Prostate gland (tissue), 2 donors: ENCODE measurements at regions not wholly inside any gene's neighbourhood (a gene's known extent, or its start where the extent isn't known, plus 50 kb on each side); places are given as distances from the start of the nearest gene placed in this dataset.

Experiments used
- POLR2A ChIP-seq: fragments of 450-650 bp; IDR thresholded peaks from one replicate; pipeline ENCODE4 v1.6.1; 2016; ENCODE audit warnings: antibody characterized with exemption, mild to moderate bottlenecking
- POLR2AphosphoS5 ChIP-seq: sonication (generic); formaldehyde crosslinking; IDR thresholded peaks from one replicate; pipeline ENCODE4 v1.6.1; 2017; ENCODE audit warnings: antibody characterized with exemption
- TF ChIP-seq, protein P1 (sequence below), 4 experiments: fragments of 200-600 bp in 2 of 4; fragments of 450-650 bp in 2 of 4; sonication (generic) in 2 of 4; IDR thresholded peaks; 1 replicate in 3 of 4; 2 replicates in 1 of 4; pipeline ENCODE4 v1.5.1; 2016 to 2019; ENCODE audit warnings: antibody characterized with exemption in 4 of 4, mild to moderate bottlenecking in 2 of 4, moderate library complexity in 2 of 4

GRCh38 chr2:104685591-104685990 is 168.3 kb upstream of the POU3F3 start:
- TF ChIP-seq, protein P1, sequence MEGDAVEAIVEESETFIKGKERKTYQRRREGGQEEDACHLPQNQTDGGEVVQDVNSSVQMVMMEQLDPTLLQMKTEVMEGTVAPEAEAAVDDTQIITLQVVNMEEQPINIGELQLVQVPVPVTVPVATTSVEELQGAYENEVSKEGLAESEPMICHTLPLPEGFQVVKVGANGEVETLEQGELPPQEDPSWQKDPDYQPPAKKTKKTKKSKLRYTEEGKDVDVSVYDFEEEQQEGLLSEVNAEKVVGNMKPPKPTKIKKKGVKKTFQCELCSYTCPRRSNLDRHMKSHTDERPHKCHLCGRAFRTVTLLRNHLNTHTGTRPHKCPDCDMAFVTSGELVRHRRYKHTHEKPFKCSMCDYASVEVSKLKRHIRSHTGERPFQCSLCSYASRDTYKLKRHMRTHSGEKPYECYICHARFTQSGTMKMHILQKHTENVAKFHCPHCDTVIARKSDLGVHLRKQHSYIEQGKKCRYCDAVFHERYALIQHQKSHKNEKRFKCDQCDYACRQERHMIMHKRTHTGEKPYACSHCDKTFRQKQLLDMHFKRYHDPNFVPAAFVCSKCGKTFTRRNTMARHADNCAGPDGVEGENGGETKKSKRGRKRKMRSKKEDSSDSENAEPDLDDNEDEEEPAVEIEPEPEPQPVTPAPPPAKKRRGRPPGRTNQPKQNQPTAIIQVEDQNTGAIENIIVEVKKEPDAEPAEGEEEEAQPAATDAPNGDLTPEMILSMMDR (IDR thresholded peaks at IDR 0.05), result no peak
- TF ChIP-seq POLR2A, result no peak
- TF ChIP-seq POLR2AphosphoS5, result no peak
